ENCODE measurements at regions not wholly inside any gene's neighbourhood (a gene's known extent, or its start where the extent isn't known, plus 50 kb on each side); places are given as distances from the start of the nearest gene placed in this dataset.

GRCh38 chrX:115399306-115399705 lies 109.8 kb downstream of the LUZP4 start:
- H3K9me3 ChIP-seq, result no peaks in the 10 kb centered on the region
- intact Hi-C loops (cut with DNase I; ENCODE audit: low total_unique reads), result no loop called here
- no peaks in the 10 kb centered on the region for H3K4me1 ChIP-seq
- WGBS, 2 donors, result 83 to 100% methylated on average over 2 of the region's 2 CpGs
- H3K27me3 ChIP-seq, result no peaks in the 10 kb centered on the region
- no peak overlapping the region for H3K27ac ChIP-seq
- H3K4me3 ChIP-seq, result no peak overlapping the region
- no peak for DNase-seq
- TF ChIP-seq CTCF (IDR thresholded peaks at IDR 0.05) (no peak), POLR2A (IDR thresholded peaks at IDR 0.05) (no peak)
- H3K36me3 ChIP-seq (ENCODE audit: low read depth, missing control alignments), result no peaks in the 10 kb centered on the region

- Histone ChIP-seq H3K27ac (no peak overlapping the region), H3K27me3 (no peaks in the 10 kb centered on the region), H3K4me1 (no peaks in the 10 kb centered on the region), H3K36me3 (ENCODE audit: low read depth, missing control alignments) (no peaks in the 10 kb centered on the region), H3K9me3 (no peaks in the 10 kb centered on the region), H3K4me3 (no peak overlapping the region)
- DNase-seq, result no peak
- TF ChIP-seq POLR2A (IDR thresholded peaks at IDR 0.05) (no peak), CTCF (IDR thresholded peaks at IDR 0.05) (no peak)
- intact Hi-C loops (cut with DNase I; ENCODE audit: low total_unique reads), result no loop called here
- 80% methylated on average over 2 of the region's 3 CpGs; no CpG with 5 or more reads in 1 of the 2 donors for WGBS, 2 donors
These were observed 111.4 kb downstream of the LUZP4 start for GRCh38 chrX:115400960-115401359.

GRCh38 chrX:115402299-115402698 lies 112.8 kb downstream of the LUZP4 start:
- TF ChIP-seq CTCF (IDR thresholded peaks at IDR 0.05), result no peak
- TF ChIP-seq POLR2A (IDR thresholded peaks at IDR 0.05), result no peak
- WGBS, 2 donors, result 80 to 100% methylated on average over 2 of the region's 2 CpGs
- no peak overlapping the region for H3K4me3 ChIP-seq
- no peaks in the 10 kb centered on the region for H3K4me1 ChIP-seq
- no peaks in the 10 kb centered on the region for H3K9me3 ChIP-seq
- intact Hi-C loops (cut with DNase I; ENCODE audit: low total_unique reads), result no loop called here
- DNase-seq, result no peak
- H3K36me3 ChIP-seq (ENCODE audit: low read depth, missing control alignments), result no peaks in the 10 kb centered on the region
- H3K27me3 ChIP-seq, result no peaks in the 10 kb centered on the region
- no peak overlapping the region for H3K27ac ChIP-seq

- Histone ChIP-seq H3K27me3 (no peaks in the 10 kb centered on the region), H3K4me1 (no peaks in the 10 kb centered on the region), H3K36me3 (ENCODE audit: low read depth, missing control alignments) (no peaks in the 10 kb centered on the region), H3K27ac (no peak overlapping the region), H3K9me3 (no peaks in the 10 kb centered on the region), H3K4me3 (no peak overlapping the region)
- intact Hi-C loops (cut with DNase I; ENCODE audit: low total_unique reads), result no loop called here
- TF ChIP-seq POLR2A (IDR thresholded peaks at IDR 0.05) (no peak), CTCF (IDR thresholded peaks at IDR 0.05) (no peak)
- DNase-seq, result no peak
- WGBS, 2 donors, result 45 to 54% methylated on average over 2 of the region's 2 CpGs
These were observed 119.4 kb downstream of the LUZP4 start for GRCh38 chrX:115408771-115409400.

GRCh38 chrX:115409551-115409950 lies 120.0 kb downstream of the LUZP4 start:
- WGBS, 2 donors, result 55 to 64% methylated on average over 1 of the region's 1 CpG
- no peaks in the 10 kb centered on the region for H3K27me3 ChIP-seq
- H3K36me3 ChIP-seq (ENCODE audit: low read depth, missing control alignments), result no peaks in the 10 kb centered on the region
- H3K4me1 ChIP-seq, result no peaks in the 10 kb centered on the region
- no peak overlapping the region for H3K27ac ChIP-seq
- no peaks in the 10 kb centered on the region for H3K9me3 ChIP-seq
- DNase-seq, result no peak
- no peak for TF ChIP-seq POLR2A (IDR thresholded peaks at IDR 0.05)
- no peak for TF ChIP-seq CTCF (IDR thresholded peaks at IDR 0.05)
- intact Hi-C loops (cut with DNase I; ENCODE audit: low total_unique reads), result no loop called here
- H3K4me3 ChIP-seq, result no peak overlapping the region
